Left renal pelvis (tissue), 4 donors: ENCODE measurements at regions not wholly inside any gene's neighbourhood (a gene's known extent, or its start where the extent isn't known, plus 50 kb on each side); places are given as distances from the start of the nearest gene placed in this dataset.

Experiments used
- DNase-seq, 4 donors: peaks; one replicate each; pipeline ENCODE4 v3.0.0-alpha.2; 2013; ENCODE audit warnings: low read depth in 4 of 4, low spot score in 3 of 4

DNA sequence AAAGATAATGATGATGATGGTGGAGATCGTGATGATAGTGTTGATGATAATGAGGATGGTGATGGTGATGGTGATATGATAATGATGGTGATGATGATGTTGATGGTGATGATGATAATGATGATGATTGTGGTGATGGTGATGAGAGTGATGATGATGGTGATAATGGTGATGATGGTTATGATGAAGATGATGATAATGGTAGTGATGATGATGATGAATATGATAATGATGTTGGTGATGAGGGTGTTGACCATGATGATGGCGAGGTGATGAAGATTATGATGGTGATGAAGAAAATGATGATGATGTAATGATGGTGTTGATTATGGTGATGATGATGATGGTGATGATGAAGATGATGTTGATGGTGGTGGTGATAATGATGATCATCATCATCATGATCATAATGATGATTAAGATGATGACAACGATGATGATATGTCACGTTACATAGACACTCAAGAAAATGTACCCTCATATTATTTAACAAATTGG is 1106.4 kb downstream of the NLGN4X start:
- DNase-seq = no peak

DNA sequence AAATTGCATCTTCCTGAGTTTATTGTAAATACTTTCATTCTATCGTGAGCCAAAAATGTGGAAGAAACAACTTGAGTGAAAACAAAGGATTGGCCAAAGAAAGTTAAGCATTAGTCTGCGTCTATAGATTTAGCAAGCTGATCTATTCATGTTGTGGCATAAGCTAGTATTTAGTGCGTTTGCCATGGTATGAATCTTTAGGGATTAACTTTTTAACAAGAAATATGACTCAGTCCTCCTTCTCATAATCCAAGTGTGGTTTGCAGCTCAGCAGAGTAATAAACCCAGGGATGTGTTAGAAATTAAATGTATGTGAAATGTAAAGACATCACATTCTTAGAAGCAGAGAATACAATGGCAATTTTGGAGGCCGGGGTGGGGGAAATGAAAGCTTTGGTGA is 1110.9 kb downstream of the NLGN4X start:
- DNase-seq = no peak

GRCh38 chrX:5113128-5113527 is 1115.5 kb downstream of the NLGN4X start:
- DNase-seq = no peak

DNA sequence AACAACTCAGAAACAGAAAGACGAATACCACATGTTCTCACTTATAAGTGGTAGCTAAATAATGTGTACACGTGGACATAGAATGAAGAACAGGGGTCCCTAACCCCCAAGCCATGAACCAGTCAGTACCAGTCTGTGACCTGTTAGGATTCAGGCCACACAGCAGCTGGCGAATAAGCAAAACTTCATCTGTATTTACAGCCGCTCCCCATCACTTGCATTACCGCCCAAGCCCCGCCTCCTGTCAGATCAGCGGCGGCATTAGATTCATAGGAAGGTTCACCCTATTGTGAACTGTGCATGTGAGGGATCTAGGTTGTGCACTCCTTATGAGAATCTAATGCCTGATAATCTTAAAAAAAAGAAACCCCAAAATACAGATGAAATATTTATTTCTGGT is 1128.7 kb downstream of the NLGN4X start:
- no peak for DNase-seq

DNA sequence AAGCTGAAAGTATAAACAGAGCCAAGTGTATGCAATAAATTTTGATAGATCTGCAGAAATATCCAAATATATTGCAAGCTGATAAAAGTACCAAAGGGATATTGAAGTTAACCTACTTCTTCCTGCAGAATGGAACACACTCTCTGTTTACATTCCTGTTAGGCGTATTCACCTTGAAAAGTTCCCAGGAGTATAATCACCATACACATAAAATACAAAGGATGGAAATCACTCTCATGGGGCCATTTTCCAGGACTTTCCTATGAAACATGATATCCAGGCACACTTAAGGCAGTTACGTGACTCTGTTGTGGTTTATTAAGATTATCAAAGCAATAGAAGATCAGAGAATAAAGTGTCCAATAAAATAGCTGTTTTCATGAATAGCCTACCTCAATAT is 1142.3 kb downstream of the NLGN4X start:
- no peak for DNase-seq

DNA sequence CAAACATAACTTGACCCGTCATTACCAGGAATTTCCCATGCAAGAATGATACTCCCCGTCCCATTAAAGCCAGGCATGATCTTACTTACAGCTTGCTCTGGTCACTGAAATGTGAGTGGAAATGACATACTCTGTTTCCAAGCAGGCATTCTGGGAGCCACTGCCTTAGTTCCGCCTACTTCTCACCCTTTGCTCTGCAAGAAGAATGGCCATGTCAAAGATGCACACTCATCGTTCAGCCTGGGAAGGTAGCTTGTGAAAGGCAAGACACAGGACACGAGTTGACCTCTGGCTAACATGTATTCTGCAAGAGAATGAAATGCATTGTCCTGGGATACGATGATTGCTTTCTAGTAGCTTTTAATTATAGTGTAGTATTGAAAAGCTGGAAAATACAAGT is 1144.4 kb downstream of the NLGN4X start:
- DNase-seq = no peak

- no peak for DNase-seq
Observed at GRCh38 chrX:5082705-5083104, 1146.0 kb downstream of the NLGN4X start.

- DNase-seq = no peak
Observed at GRCh38 chrX:5080791-5081190, 1147.9 kb downstream of the NLGN4X start.

DNA sequence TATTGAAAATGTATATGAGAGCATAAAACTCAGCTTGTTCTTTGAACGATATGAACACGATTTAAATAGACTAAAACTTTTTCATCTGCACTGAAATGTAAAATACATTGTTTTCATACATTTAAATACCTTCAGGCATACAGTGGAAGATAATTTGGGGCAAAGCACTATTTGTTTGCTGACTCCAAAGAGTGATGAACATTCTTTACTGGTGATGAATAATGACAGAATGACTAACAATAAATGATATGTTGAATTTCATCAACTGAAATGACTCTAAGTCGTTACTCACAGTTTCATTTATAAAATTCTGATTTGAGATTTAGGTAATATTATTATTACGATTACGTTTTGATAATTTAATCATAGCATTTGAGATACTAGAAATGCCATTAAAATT is 1160.1 kb downstream of the NLGN4X start:
- DNase-seq = no peak

GRCh38 chrX:5057786-5058185 is 1170.9 kb downstream of the NLGN4X start:
- DNase-seq = no peak

DNA sequence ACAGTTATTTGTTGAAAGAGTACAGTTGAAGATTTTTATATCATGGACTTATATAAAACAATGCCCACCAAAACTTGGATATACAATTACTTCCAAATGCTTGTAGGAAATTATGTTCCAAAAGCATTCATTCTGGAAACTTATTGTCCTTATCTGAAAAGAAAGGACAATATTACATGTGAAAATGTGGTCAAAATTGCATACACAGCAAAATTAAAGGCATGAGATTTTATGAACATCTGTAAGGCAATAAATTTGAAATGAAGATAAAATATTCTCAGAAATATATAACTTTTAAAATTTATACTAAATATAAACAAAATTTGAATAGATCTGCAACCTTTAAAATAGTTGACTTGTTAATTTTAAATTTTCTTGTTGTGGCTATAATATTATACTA is 1173.8 kb downstream of the NLGN4X start:
- no peak for DNase-seq

GRCh38 chrX:5051831-5052491 is 1176.7 kb downstream of the NLGN4X start:
- DNase-seq = no peak

GRCh38 chrX:5042563-5042962 is 1186.1 kb downstream of the NLGN4X start:
- DNase-seq = no peak

- no peak for DNase-seq
Observed at GRCh38 chrX:5031792-5032191, 1196.9 kb downstream of the NLGN4X start.

DNA sequence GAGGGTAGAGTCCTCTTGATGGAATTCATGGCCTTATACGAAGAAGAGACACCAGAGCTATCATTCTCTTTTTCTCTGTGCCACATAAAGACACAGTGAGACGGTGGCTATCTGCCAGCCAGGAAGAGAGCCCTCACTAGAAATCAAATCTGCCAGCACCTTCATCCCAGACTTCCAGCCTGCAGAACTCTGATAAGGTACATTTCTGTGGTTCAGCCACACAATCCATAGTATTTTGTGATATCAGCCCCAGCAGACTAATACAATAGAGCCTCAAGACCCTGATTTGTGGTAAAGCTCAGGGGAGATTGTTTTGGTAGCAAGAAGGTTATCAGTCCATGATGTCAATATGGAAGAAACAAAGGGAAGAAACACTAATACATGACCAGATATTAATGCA is 1213.2 kb downstream of the NLGN4X start:
- no peak for DNase-seq

DNA sequence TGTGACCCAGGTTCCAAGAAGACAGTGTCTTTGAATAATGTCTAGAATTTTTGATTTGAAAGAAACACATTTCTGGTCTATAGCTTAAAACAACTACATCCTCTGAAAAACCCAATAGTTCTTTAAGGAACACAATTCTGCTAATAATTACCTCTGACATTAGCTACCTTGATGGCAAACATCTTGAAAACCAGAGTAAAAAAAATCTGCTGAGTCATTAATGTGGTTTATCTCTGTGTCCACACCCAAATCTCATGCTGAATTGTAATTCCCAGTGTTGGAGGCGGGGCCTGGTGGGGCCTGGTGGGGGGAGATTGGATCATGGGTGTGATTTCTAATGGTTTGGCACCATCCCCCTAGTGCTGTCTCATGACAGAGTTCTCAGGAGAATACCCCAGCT is 1233.8 kb downstream of the NLGN4X start:
- DNase-seq = no peak

DNA sequence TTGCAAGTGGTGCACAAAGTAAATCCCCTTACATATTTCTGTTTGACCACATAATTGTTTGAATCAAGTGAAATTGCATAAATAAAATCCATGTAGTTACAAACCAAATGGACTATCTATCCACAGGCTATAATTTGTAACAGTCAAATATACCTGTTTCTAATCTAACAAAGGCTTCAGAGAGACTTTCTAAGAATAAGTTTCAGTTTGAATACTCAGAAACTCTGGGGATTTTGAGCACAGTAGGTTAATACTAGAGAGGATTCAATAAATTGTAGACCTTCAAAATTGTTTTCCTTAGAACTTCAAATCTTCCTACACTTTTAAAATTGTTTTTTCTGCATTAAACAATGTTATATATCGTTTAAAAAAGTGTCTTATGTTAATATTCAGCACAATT is 1250.1 kb downstream of the NLGN4X start:
- no peak for DNase-seq

GRCh38 chrX:4971646-4972045 is 1257.0 kb downstream of the NLGN4X start:
- no peak for DNase-seq

GRCh38 chrX:4964112-4964511 is 1250.7 kb upstream of the PRKX start:
- DNase-seq = no peak

GRCh38 chrX:4963432-4963831 is 1250.0 kb upstream of the PRKX start:
- no peak for DNase-seq

DNA sequence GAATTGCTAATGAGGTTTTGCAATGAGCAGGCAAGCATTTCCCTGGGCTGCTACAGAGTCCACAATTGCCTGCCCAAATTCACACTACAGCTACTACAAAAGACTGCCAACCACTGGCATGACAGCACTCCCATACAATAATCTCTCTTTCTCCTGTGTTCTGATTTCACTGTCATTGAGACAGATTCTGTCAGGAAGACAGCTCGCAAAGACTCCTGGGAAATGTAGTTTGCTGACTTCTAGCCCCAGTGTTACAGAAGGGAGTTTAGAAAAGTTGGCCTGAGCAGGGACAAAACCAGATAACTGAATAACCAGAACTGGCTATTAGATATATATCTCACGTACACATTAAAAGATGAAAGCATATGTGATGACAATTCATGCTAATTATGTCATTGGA is 1231.3 kb upstream of the PRKX start:
- no peak for DNase-seq

DNA sequence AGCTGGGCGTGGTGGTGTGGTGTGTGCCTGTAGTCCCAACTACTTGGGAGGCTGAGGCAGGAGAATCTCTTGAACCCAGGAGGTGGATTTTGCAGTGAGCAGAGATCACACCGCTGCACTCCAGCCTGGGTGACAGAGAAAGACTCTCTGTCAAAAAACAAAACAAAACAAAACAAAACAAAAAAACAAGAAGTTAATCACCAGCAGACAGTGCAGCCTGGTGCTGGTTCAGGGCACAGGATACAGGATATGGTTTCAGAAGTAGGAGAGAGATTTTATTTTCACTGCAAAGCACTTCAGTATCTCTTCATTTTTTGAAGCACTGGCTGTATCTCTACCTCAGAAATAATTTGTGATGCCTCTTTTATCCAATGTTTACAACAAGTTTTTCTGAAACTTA is 1222.9 kb upstream of the PRKX start:
- no peak for DNase-seq

DNA sequence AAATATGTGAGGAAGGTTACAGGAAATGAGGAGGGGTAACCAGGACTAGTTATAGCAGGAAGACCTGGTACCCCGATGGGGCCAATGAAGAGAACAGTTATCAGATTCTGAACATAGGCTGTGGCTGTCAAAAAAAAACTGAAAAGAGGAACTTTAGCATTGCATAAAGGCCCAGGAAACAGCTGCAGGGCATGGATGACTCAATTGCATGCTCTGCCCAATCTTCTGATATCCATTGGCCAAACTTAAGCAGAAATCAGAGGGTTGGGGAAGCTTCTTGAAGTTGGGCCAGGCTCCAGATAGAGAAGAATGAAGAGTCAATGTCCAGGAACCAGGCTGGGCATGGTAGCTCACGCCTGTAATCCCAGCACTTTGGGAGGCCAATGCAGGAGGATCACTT is 1222.4 kb upstream of the PRKX start:
- no peak for DNase-seq
